Osteoblast (primary cell): ENCODE measurements at regions not wholly inside any gene's neighbourhood (a gene's known extent, or its start where the extent isn't known, plus 50 kb on each side); places are given as distances from the start of the nearest gene placed in this dataset.

Experiments
- DNase-seq: peaks from one replicate; pipeline ENCODE4 v3.0.0; 2011; ENCODE audit warnings: low spot score, mixed read lengths; ENCODE audit not compliant: insufficient read length; ENCODE audit errors: missing footprints
- H2AFZ ChIP-seq: 2 replicates; pipeline ENCODE4 v1.6.0; 2011; ENCODE audit warnings: mild to moderate bottlenecking, low read length
- H3K27ac ChIP-seq: 2 replicates; pipeline ENCODE4 v1.5.1; 2011; ENCODE audit warnings: mild to moderate bottlenecking, low read depth, low read length, moderate library complexity
- H3K27me3 ChIP-seq: 2 replicates; pipeline ENCODE4 v1.6.0; 2012; ENCODE audit warnings: mild to moderate bottlenecking, control low read depth, inconsistent platforms, low read length, moderate library complexity; ENCODE audit not compliant: insufficient read depth
- H3K36me3 ChIP-seq: 2 replicates; pipeline ENCODE4 v1.5.1; 2011; ENCODE audit warnings: mild to moderate bottlenecking, low read length, control low read depth, moderate library complexity; ENCODE audit not compliant: insufficient read depth
- H3K4me1 ChIP-seq: 2 replicates; pipeline ENCODE4 v1.5.1; 2011; ENCODE audit warnings: mild to moderate bottlenecking, low read length, control low read depth, moderate library complexity; ENCODE audit not compliant: insufficient read depth
- H3K4me2 ChIP-seq: 2 replicates; pipeline ENCODE4 v1.6.0; 2011; ENCODE audit warnings: mild to moderate bottlenecking, low read length; ENCODE audit not compliant: insufficient read depth
- H3K4me3 ChIP-seq: fragments of 200-600 bp; sonication (generic); 3 replicates; pipeline ENCODE4 v1.5.1; 2012; ENCODE audit warnings: mild to moderate bottlenecking, low read length, inconsistent platforms; ENCODE audit not compliant: insufficient read depth
- H3K79me2 ChIP-seq: 2 replicates; pipeline ENCODE4 v1.6.0; 2012; ENCODE audit warnings: mild to moderate bottlenecking, low read length, control low read depth, inconsistent platforms; ENCODE audit not compliant: insufficient read depth
- H3K9me3 ChIP-seq: 2 replicates; pipeline ENCODE4 v1.5.1; 2011; ENCODE audit warnings: low read depth, low read length, control low read depth
- H4K20me1 ChIP-seq: 2 replicates; pipeline ENCODE4 v1.6.0; 2012; ENCODE audit warnings: mild to moderate bottlenecking, low read length, control low read depth; ENCODE audit not compliant: insufficient read depth
- CTCF ChIP-seq: IDR thresholded peaks from 2 replicates; pipeline ENCODE4 v1.5.1; 2011; ENCODE audit warnings: mild to moderate bottlenecking, low read depth, low read length, moderate library complexity; ENCODE audit errors: extremely low read depth

GRCh38 chr16:85492295-85492864 lies 120.7 kb upstream of the GSE1 start:
- Histone ChIP-seq H3K4me3 (no peak overlapping the region), H3K4me2 (no peak overlapping the region), H3K9me3 (no peaks in the 10 kb centered on the region), H4K20me1 (peaks cover 25% of the 10 kb centered on the region), H3K36me3 (no peaks in the 10 kb centered on the region), H3K27me3 (no peaks in the 10 kb centered on the region), H3K4me1 (peaks cover 6% of the 10 kb centered on the region), H3K27ac (no peak overlapping the region), H3K79me2 (no peaks in the 10 kb centered on the region), H2AFZ (no peak overlapping the region)
- DNase-seq = peak; percentile 91
- TF ChIP-seq CTCF = no peak

- TF ChIP-seq CTCF = no peak
- H3K79me2 ChIP-seq = no peaks in the 10 kb centered on the region
- DNase-seq = no peak
- no peak overlapping the region for H3K4me2 ChIP-seq
- no peak overlapping the region for H3K27ac ChIP-seq
- H3K9me3 ChIP-seq = no peaks in the 10 kb centered on the region
- no peak overlapping the region for H3K4me3 ChIP-seq
- H3K4me1 ChIP-seq = peaks cover 6% of the 10 kb centered on the region
- H2AFZ ChIP-seq = no peak overlapping the region
- peaks cover 16% of the 10 kb centered on the region for H4K20me1 ChIP-seq
- no peaks in the 10 kb centered on the region for H3K27me3 ChIP-seq
- no peaks in the 10 kb centered on the region for H3K36me3 ChIP-seq
These were observed 118.8 kb upstream of the GSE1 start for GRCh38 chr16:85494315-85494714.

GRCh38 chr16:85495259-85495658 lies 117.9 kb upstream of the GSE1 start:
- Histone ChIP-seq H3K79me2 (no peaks in the 10 kb centered on the region), H3K4me1 (peaks cover 6% of the 10 kb centered on the region), H3K36me3 (no peaks in the 10 kb centered on the region), H4K20me1 (peaks cover 13% of the 10 kb centered on the region), H3K27ac (no peak overlapping the region), H3K4me2 (no peak overlapping the region), H3K4me3 (no peak overlapping the region), H3K9me3 (no peaks in the 10 kb centered on the region), H2AFZ (no peak overlapping the region), H3K27me3 (no peaks in the 10 kb centered on the region)
- no peak for TF ChIP-seq CTCF
- DNase-seq = no peak

GRCh38 chr16:85495823-85496538 lies 117.1 kb upstream of the GSE1 start:
- Histone ChIP-seq H3K9me3 (no peaks in the 10 kb centered on the region), H3K27ac (no peak overlapping the region), H3K4me3 (no peak overlapping the region), H4K20me1 (peaks cover 13% of the 10 kb centered on the region), H3K36me3 (no peaks in the 10 kb centered on the region), H3K79me2 (no peaks in the 10 kb centered on the region), H3K4me2 (no peak overlapping the region), H2AFZ (no peak overlapping the region), H3K27me3 (no peaks in the 10 kb centered on the region), H3K4me1 (peaks cover 6% of the 10 kb centered on the region)
- no peak for TF ChIP-seq CTCF
- no peak for DNase-seq
